ENCODE measurements at regions not wholly inside any gene's neighbourhood (a gene's known extent, or its start where the extent isn't known, plus 50 kb on each side); places are given as distances from the start of the nearest gene placed in this dataset.

DNA sequence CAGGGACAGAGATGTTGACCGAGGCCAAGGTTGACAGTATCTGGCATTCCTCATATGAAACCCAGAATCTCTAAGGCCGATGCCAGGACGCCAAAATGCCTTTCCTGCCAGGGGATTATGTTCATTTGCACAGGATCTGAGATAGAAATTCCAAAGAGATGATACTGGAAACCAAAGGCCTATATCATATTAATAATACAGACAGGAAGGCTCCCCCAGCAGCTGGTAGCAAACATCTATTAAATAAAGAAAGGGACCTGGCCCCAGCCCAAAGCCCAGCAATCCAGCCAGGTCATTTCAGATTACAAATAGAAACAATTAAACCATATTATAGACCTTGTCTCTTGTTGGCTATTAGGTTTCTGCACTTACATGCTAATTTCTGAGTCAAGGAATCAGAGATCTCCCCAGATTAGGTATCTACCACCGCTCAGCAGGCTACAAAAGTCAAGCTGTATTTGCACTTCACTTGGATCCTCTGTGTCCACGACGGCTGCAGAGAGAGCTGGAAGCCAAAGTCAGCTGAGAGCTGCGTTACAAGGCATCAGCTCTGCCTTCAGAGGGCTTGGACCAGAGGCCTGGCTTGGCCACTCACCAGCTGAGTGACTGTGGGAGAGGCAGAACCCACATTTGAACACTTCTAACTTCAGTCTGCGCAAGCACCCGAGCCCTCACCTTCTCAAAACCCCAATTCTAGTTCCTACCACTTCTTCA is 269.3 kb upstream of the SIX2 start:
- DNase-seq: no peak
- Histone ChIP-seq H3K36me3 (no peaks in the 10 kb centered on the region), H3K4me3 (ENCODE audit: low read depth, low read length) (no peak overlapping the region), H3K27ac (no peak overlapping the region), H3K27me3 (ENCODE audit: insufficient read depth, low read depth, severe bottlenecking) (peaks cover 4% of the 10 kb centered on the region), H3K9me3 (ENCODE audit: severe bottlenecking) (no peaks in the 10 kb centered on the region)
- TF ChIP-seq, protein P1, sequence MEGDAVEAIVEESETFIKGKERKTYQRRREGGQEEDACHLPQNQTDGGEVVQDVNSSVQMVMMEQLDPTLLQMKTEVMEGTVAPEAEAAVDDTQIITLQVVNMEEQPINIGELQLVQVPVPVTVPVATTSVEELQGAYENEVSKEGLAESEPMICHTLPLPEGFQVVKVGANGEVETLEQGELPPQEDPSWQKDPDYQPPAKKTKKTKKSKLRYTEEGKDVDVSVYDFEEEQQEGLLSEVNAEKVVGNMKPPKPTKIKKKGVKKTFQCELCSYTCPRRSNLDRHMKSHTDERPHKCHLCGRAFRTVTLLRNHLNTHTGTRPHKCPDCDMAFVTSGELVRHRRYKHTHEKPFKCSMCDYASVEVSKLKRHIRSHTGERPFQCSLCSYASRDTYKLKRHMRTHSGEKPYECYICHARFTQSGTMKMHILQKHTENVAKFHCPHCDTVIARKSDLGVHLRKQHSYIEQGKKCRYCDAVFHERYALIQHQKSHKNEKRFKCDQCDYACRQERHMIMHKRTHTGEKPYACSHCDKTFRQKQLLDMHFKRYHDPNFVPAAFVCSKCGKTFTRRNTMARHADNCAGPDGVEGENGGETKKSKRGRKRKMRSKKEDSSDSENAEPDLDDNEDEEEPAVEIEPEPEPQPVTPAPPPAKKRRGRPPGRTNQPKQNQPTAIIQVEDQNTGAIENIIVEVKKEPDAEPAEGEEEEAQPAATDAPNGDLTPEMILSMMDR (IDR thresholded peaks at IDR 0.05; ENCODE audit: low read depth, low read length): no peak

DNA sequence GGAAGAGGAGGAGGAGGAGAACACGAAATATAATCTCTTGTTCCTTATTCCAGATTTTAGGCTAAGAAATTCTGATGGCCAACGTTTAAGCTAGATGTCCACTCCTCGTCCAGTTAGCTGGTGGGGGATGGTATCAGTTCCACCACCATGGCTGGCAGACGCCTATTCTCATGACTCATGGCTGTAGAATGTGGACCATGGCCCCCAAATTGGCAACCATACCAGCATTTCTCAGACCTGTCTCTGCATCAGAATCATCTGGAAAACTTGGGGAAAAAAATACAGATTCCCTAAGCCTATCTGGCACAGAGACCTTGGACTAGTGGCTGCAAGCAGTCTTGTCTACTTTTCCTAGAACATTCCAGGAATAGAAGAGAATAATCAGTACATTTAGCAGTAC is 267.7 kb upstream of the SIX2 start:
- Histone ChIP-seq H3K9me3 (ENCODE audit: severe bottlenecking) (no peaks in the 10 kb centered on the region), H3K4me3 (ENCODE audit: low read depth, low read length) (no peak overlapping the region), H3K27ac (no peak overlapping the region), H3K36me3 (no peaks in the 10 kb centered on the region), H3K27me3 (ENCODE audit: insufficient read depth, low read depth, severe bottlenecking) (peaks cover 4% of the 10 kb centered on the region)
- DNase-seq: no peak
- TF ChIP-seq, protein P1 (IDR thresholded peaks at IDR 0.05; ENCODE audit: low read depth, low read length): no peak

DNA sequence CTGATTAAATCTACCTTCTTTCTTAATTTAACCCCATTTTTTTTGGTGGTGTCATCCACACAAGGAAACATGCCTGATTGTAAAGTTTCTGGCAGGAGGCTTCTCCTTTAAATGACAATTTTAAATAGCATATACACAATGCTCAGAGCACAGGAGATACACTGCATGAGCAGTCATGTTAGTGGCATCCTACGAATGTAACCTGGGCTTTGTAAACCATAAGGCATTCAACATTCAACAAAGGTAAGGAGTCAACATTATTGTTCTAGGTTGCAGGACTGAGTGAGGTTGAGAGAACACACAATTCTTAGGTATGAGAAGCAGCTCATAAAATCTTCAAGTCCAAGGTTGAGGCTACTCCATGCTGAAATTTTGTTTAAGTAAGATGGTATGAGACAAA is 266.6 kb upstream of the SIX2 start:
- H3K4me3 ChIP-seq (ENCODE audit: low read depth, low read length): no peak overlapping the region
- no peaks in the 10 kb centered on the region for H3K36me3 ChIP-seq
- TF ChIP-seq, protein P1 (IDR thresholded peaks at IDR 0.05; ENCODE audit: low read depth, low read length): no peak
- H3K27ac ChIP-seq: no peak overlapping the region
- no peak for DNase-seq
- no peaks in the 10 kb centered on the region for H3K9me3 ChIP-seq (ENCODE audit: severe bottlenecking)
- H3K27me3 ChIP-seq (ENCODE audit: insufficient read depth, low read depth, severe bottlenecking): no peaks in the 10 kb centered on the region

DNA sequence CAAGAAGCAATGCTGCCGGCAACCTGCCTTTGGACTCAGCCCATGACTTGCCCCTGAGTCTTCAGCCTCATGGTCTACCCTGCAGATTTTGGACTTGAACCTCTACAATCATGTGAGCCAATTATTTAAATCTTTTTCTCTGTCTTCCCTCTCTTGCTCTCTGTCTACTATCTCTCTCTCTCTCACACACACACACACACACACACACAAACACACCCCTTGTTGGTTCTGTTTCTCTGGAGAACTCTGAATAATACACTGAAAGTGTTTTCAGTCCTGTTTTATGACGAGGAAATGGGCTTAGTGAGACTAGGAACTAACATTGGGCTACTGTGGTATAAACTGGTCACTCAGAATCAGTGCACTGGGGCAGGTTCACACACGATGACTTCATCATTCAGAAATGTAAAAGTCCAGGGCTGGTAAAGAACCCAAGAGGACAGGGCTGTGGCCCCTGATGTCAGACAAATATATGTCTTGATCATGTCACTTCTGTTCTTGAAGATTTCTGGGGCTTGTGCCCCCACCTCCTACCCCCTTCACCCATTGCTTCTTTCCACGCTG is 266.1 kb upstream of the SIX2 start:
- no peaks in the 10 kb centered on the region for H3K27me3 ChIP-seq (ENCODE audit: insufficient read depth, low read depth, severe bottlenecking)
- no peaks in the 10 kb centered on the region for H3K36me3 ChIP-seq
- H3K27ac ChIP-seq: no peak overlapping the region
- TF ChIP-seq, protein P1 (IDR thresholded peaks at IDR 0.05; ENCODE audit: low read depth, low read length): no peak
- no peak for DNase-seq
- H3K4me3 ChIP-seq (ENCODE audit: low read depth, low read length): no peak overlapping the region
- no peaks in the 10 kb centered on the region for H3K9me3 ChIP-seq (ENCODE audit: severe bottlenecking)

DNA sequence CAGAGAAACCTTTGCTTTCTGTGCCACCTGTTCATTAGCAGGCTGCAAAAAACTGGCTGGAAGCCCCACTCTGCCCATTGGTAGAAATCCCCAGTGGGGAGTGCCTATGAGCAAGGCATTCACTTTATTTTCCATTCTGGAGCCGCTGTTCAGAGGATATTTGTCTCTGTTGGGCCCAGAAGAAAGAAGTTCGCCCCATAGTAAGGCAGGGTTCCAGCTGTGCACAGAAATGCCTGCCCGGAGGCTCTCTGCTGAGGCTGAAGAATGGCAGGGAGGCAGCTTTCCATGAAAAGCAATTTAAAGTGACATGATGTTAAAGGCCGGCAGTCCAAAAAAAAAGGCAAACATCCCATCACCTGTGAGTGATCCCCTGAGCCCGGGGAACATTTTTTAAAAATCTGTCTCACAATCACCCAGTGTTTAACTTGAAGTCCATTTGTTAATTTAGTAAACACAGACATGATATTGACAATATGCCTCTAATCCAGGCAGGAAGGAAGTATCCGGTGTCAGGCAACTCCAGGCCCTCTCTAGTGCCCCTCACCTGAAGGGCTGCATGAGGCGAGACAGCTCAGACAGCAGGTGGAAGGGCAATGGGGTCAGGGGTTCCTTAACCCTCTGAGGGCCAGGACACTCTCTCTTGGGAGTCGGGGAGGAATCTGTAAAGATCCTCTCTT is 265.1 kb upstream of the SIX2 start:
- Histone ChIP-seq H3K27me3 (ENCODE audit: insufficient read depth, low read depth, severe bottlenecking) (no peaks in the 10 kb centered on the region), H3K27ac (no peak overlapping the region), H3K36me3 (no peaks in the 10 kb centered on the region), H3K4me3 (ENCODE audit: low read depth, low read length) (no peak overlapping the region), H3K9me3 (ENCODE audit: severe bottlenecking) (no peaks in the 10 kb centered on the region)
- DNase-seq: no peak
- TF ChIP-seq, protein P1 (IDR thresholded peaks at IDR 0.05; ENCODE audit: low read depth, low read length): no peak

All from WERI-Rb-1 (cell line).